ENCODE measurements at regions not wholly inside any gene's neighbourhood (a gene's known extent, or its start where the extent isn't known, plus 50 kb on each side); places are given as distances from the start of the nearest gene placed in this dataset.
"Not testable (repeated sequence)": the region's sequence is repeated elsewhere in the genome, so short reads cannot be mapped to it uniquely, and the experiment has no call there.

GRCh38 chr18:52130624-52131301, 209.2 kb upstream of the DCC start:
- POLR2A ChIA-PET: no interaction called here
- H3K4me1 Mint-ChIP-seq: no peaks in the 10 kb centered on the region
- H3K27me3 Mint-ChIP-seq: peaks cover 0 to 3% (median 0%) of the 10 kb centered on the region in 5 donors
- H3K36me3 Mint-ChIP-seq: no peaks in the 10 kb centered on the region
- no peak overlapping the region for H3K4me3 Mint-ChIP-seq
- H3K27ac Mint-ChIP-seq: no peak overlapping the region
- ATAC-seq: no peak
- H3K9me3 Mint-ChIP-seq: peaks cover 0 to 8% (median 2%) of the 10 kb centered on the region in 9 donors
- no peak for DNase-seq

DNA sequence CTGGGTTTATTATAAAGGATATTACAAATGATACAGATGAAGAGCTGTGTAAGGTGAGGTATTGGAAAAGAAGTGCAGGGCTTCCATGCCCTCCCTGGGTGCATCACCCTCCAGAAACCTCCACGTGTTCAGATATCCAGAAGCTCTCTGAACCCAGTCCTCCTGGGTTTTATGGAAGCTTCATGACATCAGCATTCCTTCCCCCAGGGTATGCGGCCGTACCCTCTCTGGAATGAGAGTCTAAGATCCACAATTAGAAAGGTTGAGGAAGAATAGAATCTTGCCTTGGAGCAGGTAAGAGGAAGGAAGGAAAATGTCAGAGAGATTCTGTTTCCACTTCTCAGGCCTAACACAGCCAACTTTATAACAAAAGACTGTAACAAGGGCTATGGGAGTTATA, 208.2 kb upstream of the DCC start:
- Mint-ChIP-seq H3K4me1 (no peaks in the 10 kb centered on the region), H3K27ac (no peak overlapping the region), H3K36me3 (peaks cover 0 to 5% (median 0%) of the 10 kb centered on the region in 3 donors), H3K9me3 (peaks cover 0 to 14% (median 7%) of the 10 kb centered on the region in 9 donors), H3K27me3 (peaks cover 0 to 3% (median 0%) of the 10 kb centered on the region in 5 donors), H3K4me3 (no peak overlapping the region)
- POLR2A ChIA-PET: no interaction called here
- no peak for DNase-seq
- ATAC-seq: no peak

DNA sequence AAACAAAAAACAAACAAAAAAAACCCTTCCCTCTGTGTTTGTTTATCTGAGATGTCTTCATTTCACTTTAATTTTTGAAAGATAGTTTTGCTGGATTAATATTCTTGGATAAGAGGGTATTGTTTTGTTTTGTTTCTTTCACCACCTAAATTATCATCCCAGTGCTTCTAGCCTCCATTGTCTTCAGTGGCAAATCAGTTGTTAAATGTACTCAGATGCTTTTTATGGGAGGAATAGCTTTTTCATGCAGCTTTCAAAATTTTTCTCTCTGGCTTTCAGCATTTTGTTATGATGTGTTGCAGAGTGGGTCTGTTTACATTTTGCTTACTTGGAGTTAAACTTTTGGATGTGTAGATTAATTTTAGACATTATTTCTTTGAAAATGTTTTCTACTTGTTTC, 203.5 kb upstream of the DCC start:
- no peak for ATAC-seq
- POLR2A ChIA-PET: no interaction called here
- no peak overlapping the region for H3K4me3 Mint-ChIP-seq
- no peak overlapping the region for H3K27ac Mint-ChIP-seq
- no peak for DNase-seq
- peaks cover 0 to 30% (median 14%) of the 10 kb centered on the region in 9 donors for H3K9me3 Mint-ChIP-seq
- peaks cover 0 to 7% (median 0%) of the 10 kb centered on the region in 3 donors for H3K36me3 Mint-ChIP-seq
- no peaks in the 10 kb centered on the region for H3K27me3 Mint-ChIP-seq
- no peaks in the 10 kb centered on the region for H3K4me1 Mint-ChIP-seq

GRCh38 chr18:52140986-52141385, 199.0 kb upstream of the DCC start:
- H3K27me3 Mint-ChIP-seq: no peaks in the 10 kb centered on the region
- POLR2A ChIA-PET: no interaction called here
- DNase-seq (no peak), ATAC-seq (no peak)
- peaks cover 8 to 34% (median 16%) of the 10 kb centered on the region in 9 donors for H3K9me3 Mint-ChIP-seq
- H3K4me3 Mint-ChIP-seq: no peak overlapping the region
- no peak overlapping the region for H3K27ac Mint-ChIP-seq
- no peaks in the 10 kb centered on the region for H3K4me1 Mint-ChIP-seq
- peaks cover 0 to 7% (median 0%) of the 10 kb centered on the region in 3 donors for H3K36me3 Mint-ChIP-seq

- POLR2A ChIA-PET: no interaction called here
- Mint-ChIP-seq H3K27me3 (no peaks in the 10 kb centered on the region), H3K4me3 (no peak overlapping the region), H3K36me3 (no peaks in the 10 kb centered on the region), H3K4me1 (no peaks in the 10 kb centered on the region), H3K27ac (no peak overlapping the region), H3K9me3 (peaks cover 0 to 10% (median 0%) of the 10 kb centered on the region in 9 donors)
- ATAC-seq (no peak), DNase-seq (no peak)
These were observed 189.9 kb upstream of the DCC start for GRCh38 chr18:52150050-52150449.

DNA sequence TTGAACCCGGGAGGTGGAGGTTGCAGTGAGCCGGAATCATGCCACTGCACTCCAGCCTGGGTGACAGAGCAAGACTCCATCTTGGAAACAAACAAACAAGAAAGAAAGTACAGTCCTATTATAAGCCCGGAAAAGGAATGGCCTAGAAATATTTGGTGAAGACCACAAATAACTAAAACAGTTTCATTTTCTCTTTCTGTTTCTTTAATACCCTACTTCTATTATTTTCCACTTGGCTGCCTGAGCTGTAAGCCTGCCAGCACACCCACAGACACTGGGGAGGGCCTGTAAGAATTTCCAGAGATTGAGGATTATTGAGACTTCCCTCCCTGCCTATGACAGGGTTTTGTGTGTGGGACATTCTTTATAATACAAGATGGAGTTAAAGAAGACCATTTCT, 188.0 kb upstream of the DCC start:
- Mint-ChIP-seq H3K27me3 (no peaks in the 10 kb centered on the region), H3K4me3 (no peak overlapping the region), H3K27ac (no peak overlapping the region), H3K36me3 (no peaks in the 10 kb centered on the region), H3K9me3 (peaks cover 0 to 6% (median 0%) of the 10 kb centered on the region in 9 donors), H3K4me1 (no peaks in the 10 kb centered on the region)
- DNase-seq: no peak
- no peak for ATAC-seq
- POLR2A ChIA-PET: no interaction called here

- H3K36me3 Mint-ChIP-seq: no peaks in the 10 kb centered on the region
- no peak overlapping the region for H3K27ac Mint-ChIP-seq
- no peak for DNase-seq
These were observed 183.8 kb upstream of the DCC start for GRCh38 chr18:52156166-52156565.

DNA sequence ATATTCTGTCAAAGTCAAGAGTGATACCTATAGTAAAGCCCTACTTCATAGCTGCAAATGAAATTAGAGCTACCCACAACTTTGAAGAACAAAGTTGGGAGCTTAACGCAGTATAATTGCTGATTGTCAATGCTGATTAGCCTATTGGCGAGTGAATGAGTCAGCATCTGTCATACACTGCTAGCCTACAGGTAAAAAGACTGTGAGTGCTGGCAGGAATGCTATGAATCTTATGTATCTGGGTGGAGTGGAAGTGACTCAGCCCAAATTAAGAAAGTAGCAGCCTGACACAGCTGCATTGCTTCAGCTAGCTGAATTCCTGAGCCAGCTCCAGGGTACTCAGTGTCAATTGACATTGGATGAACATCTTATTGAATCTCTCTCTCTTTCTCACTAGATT, 179.4 kb upstream of the DCC start:
- peaks cover 2 to 13% (median 6%) of the 10 kb centered on the region in 9 donors for H3K9me3 Mint-ChIP-seq
- no peaks in the 10 kb centered on the region for H3K27me3 Mint-ChIP-seq
- POLR2A ChIA-PET: no interaction called here
- no peak for DNase-seq
- H3K36me3 Mint-ChIP-seq: no peaks in the 10 kb centered on the region
- no peak overlapping the region for H3K4me3 Mint-ChIP-seq
- H3K27ac Mint-ChIP-seq: no peak overlapping the region
- ATAC-seq: no peak
- no peaks in the 10 kb centered on the region for H3K4me1 Mint-ChIP-seq

More at GRCh38 chr18:52156166-52156565, 183.8 kb upstream of the DCC start:
- Mint-ChIP-seq H3K27me3 (no peaks in the 10 kb centered on the region), H3K4me3 (no peak overlapping the region), H3K9me3 (peaks cover 0 to 7% (median 2%) of the 10 kb centered on the region in 9 donors), H3K4me1 (no peaks in the 10 kb centered on the region)
- no peak for ATAC-seq
- POLR2A ChIA-PET: no interaction called here

DNA sequence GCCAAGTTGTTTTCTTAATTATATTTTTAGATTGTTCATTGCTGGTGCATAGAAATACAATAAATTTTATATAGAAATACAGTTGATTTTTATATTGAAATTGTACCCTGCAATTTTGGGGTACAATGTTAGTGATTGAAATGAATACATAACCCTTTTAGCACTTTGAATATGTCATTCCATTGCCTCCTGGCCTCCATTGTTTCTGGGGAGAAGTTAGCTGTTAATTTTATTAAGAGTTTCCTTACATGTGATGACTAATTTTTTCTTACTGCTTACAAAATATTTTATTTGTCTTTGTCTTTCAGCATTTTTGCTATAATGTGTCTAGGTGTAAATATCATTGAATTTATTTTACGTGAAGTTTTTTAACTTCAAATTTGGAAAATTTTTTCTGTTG, 176.5 kb upstream of the DCC start:
- H3K4me3 Mint-ChIP-seq: no peak overlapping the region
- no peaks in the 10 kb centered on the region for H3K4me1 Mint-ChIP-seq
- ATAC-seq (no peak), DNase-seq (no peak)
- peaks cover 2 to 13% (median 6%) of the 10 kb centered on the region in 9 donors for H3K9me3 Mint-ChIP-seq
- POLR2A ChIA-PET: no interaction called here
- no peaks in the 10 kb centered on the region for H3K27me3 Mint-ChIP-seq
- H3K36me3 Mint-ChIP-seq: no peaks in the 10 kb centered on the region
- H3K27ac Mint-ChIP-seq: no peak overlapping the region

- H3K36me3 Mint-ChIP-seq, ATAC-seq, POLR2A ChIA-PET, H3K27ac Mint-ChIP-seq, DNase-seq, H3K4me1 Mint-ChIP-seq, H3K4me3 Mint-ChIP-seq, H3K27me3 Mint-ChIP-seq: not testable (repeated sequence)
- peaks cover 2 to 16% (median 9%) of the 10 kb centered on the region in 9 donors for H3K9me3 Mint-ChIP-seq
These were observed 171.9 kb upstream of the DCC start for GRCh38 chr18:52168131-52168530.

DNA sequence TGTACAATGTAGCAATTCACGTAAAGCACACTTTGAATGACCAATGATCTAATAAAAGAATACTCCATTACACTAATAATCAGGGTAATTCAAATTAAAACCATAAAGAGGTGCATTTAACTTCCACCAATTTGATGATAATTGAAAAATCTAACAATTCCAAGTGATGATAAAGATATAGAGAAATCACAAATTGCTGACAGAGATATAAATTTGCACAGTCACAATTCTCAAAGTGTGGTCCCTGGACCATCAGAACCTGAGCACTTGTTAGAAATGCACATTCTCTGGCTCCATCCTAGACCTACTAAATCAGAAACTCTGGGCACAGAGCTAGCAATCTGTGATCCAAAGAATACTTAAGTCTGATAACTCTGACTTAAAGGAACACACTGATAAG, 165.8 kb upstream of the DCC start:
- no peaks in the 10 kb centered on the region for H3K4me1 Mint-ChIP-seq
- POLR2A ChIA-PET: no interaction called here

GRCh38 chr18:52175406-52175805, 164.6 kb upstream of the DCC start:
- no peak for ATAC-seq
- no peaks in the 10 kb centered on the region for H3K36me3 Mint-ChIP-seq
- H3K4me1 Mint-ChIP-seq: no peaks in the 10 kb centered on the region
- no peak overlapping the region for H3K27ac Mint-ChIP-seq
- no peak overlapping the region for H3K4me3 Mint-ChIP-seq
- no peaks in the 10 kb centered on the region for H3K27me3 Mint-ChIP-seq
- POLR2A ChIA-PET: no interaction called here
- no peak for DNase-seq
- H3K9me3 Mint-ChIP-seq: peaks cover 0 to 7% (median 1%) of the 10 kb centered on the region in 9 donors

More for the DNA sequence above, 165.8 kb upstream of the DCC start:
- H3K9me3 Mint-ChIP-seq: peaks cover 0 to 12% (median 2%) of the 10 kb centered on the region in 9 donors
- H3K4me3 Mint-ChIP-seq: no peak overlapping the region
- no peak overlapping the region for H3K27ac Mint-ChIP-seq
- ATAC-seq (no peak), DNase-seq (no peak)
- no peaks in the 10 kb centered on the region for H3K27me3 Mint-ChIP-seq
- no peaks in the 10 kb centered on the region for H3K36me3 Mint-ChIP-seq

GRCh38 chr18:52183107-52183506, 156.9 kb upstream of the DCC start:
- DNase-seq (no peak), ATAC-seq (no peak)
- no peak overlapping the region for H3K27ac Mint-ChIP-seq
- H3K4me3 Mint-ChIP-seq: no peak overlapping the region
- H3K9me3 Mint-ChIP-seq: peaks cover 0 to 15% (median 4%) of the 10 kb centered on the region in 9 donors
- peaks cover 0 to 4% (median 0%) of the 10 kb centered on the region in 5 donors for H3K27me3 Mint-ChIP-seq
- H3K36me3 Mint-ChIP-seq: no peaks in the 10 kb centered on the region
- POLR2A ChIA-PET: no interaction called here
- H3K4me1 Mint-ChIP-seq: no peaks in the 10 kb centered on the region

DNA sequence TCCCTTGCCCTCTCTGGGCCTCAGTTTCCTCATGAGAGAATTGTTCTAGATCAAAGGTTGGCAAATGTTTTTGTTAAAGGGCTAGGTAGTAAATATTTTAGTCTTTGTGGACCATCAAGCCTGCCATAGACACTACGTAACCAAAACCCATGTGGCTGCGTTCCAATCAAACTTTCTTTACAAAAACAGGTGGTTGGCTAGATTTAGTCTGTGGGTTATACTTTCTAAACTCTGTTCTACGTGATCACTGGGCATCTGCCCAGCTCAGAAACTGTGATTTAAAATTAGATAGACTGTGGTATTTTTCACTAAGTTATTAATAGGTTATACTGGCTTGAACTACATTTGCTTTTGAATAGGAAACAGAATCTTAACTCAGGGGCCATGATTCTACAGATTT, 149.8 kb upstream of the DCC start:
- no peak overlapping the region for H3K4me3 Mint-ChIP-seq
- peaks cover 0 to 10% (median 0%) of the 10 kb centered on the region in 5 donors for H3K27me3 Mint-ChIP-seq
- no peaks in the 10 kb centered on the region for H3K36me3 Mint-ChIP-seq
- ATAC-seq (no peak), DNase-seq (no peak)
- H3K9me3 Mint-ChIP-seq: peaks cover 0 to 25% (median 2%) of the 10 kb centered on the region in 9 donors
- no peaks in the 10 kb centered on the region for H3K4me1 Mint-ChIP-seq
- POLR2A ChIA-PET: no interaction called here
- no peak overlapping the region for H3K27ac Mint-ChIP-seq

All from naive thymus-derived CD8-positive, alpha-beta T cell (primary cell).